GM21423 (cell line): ENCODE measurements at regions not wholly inside any gene's neighbourhood (a gene's known extent, or its start where the extent isn't known, plus 50 kb on each side); places are given as distances from the start of the nearest gene placed in this dataset.

Experiments used
- ATAC-seq: cut with Tn5 transposase; IDR thresholded peaks from one replicate; pipeline ENCODE4 v1.9.1; 2021; ENCODE audit warnings: mild to moderate bottlenecking, moderate library complexity; ENCODE audit not compliant: unreplicated experiment

DNA sequence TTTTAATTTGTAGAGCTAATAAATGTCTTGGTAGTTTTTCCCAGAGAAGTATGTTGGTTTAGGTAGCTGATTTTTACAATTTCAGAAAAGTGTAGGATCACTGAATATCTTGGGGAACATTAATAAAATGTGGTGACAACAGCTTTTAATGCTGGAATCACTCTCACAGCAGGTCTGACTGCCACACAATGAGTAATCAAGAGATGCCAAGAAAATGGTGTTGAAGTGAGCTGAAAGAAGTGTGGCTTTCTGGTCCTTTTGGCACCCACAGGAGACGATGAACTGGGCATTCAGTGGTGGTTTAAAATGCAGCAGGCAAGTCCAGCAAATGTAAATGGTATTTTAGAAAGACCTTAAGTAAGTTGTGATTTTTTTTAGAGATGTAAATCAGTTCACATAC is 175.8 kb downstream of the CBLN2 start:
- ATAC-seq: no peak

DNA sequence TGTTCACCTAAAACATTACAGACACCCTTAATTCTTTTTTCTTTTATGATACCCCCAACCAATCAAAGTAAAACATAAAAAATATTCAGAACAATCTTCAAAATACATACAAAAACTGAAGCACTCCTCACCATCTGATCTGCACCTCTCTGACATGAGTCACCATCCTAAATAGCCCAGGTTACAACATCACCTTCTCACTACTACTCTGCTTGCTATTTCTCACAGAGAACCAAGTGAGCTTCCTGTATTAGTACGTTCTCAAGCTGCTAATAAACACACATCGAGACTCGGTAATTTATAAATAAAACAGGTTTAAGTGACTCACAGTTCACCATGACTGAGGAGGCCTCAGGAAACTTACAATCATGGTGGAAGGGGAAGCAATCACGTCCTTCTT is 183.5 kb downstream of the CBLN2 start:
- ATAC-seq: no peak

DNA sequence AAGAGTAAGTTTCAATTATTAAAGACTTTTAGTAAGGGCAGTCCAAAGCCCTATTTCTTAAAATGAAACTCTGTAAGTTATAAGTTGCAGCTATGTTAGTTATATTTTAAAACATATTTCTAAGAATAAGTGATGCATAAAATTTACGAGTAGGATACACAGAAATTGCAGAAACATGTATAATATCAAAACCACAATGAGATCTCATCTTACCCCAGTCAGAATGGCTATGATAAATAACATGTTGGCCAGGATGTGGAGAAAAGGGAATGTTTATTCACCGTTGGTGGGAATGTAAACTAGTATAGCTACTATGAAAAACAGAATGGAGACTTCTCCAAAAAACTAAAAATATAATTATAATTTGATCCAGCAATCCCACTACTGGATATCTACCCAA is 201.2 kb downstream of the CBLN2 start:
- ATAC-seq: no peak

DNA sequence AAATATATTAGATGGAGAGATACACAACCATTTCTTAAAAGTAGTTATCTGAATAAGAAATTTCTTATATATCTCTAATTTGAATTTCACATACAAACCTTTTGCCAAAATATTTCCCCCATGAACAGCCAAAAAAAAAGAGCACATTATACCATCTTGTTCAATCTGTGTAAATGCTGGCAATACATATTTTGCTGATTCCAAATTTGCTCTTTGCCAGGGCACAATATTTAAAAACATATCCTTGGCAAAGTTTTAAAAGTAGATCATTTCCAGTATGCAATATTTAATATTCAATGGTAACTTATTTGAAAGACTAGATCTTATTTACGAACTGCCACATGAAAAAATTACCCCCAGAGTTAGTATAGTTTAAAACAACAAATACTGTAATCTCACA is 204.2 kb downstream of the CBLN2 start:
- no peak for ATAC-seq

DNA sequence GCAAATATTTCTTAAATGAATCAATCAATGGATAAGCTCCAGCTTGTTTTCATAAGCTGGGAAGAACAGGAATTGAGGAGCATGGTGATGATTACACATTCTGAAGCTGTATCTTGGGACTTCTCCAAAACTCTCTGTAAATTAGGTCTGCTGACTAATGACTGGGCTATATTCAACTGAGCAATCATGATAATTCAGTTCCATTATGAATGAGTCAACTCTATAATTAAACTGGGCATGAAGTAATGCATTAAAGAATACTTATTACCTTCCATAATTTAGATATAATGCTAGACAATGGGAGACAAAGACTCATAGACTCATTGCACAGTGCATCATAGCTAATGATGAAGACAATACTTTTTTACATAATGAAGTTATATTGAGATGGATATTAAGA is 207.4 kb downstream of the CBLN2 start:
- ATAC-seq: no peak

DNA sequence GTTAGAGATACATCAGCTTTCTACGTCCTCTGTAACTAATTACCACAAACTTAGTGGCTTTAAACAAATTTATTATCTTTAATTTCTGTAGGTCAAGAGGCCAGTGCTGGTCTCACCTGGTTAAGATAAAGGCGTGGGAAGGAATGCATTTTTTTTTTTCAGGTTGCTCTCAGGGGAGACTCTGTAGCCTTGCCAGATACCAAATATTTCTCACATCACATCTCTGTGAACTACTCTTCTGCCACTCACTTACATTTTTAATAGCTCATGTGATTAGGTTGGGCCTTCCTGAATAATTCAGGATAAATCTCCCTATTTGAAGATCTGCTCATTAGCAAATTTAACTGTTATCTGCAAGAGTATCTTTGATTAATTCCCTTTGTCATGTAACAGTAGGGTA is 214.6 kb downstream of the CBLN2 start:
- no peak for ATAC-seq

DNA sequence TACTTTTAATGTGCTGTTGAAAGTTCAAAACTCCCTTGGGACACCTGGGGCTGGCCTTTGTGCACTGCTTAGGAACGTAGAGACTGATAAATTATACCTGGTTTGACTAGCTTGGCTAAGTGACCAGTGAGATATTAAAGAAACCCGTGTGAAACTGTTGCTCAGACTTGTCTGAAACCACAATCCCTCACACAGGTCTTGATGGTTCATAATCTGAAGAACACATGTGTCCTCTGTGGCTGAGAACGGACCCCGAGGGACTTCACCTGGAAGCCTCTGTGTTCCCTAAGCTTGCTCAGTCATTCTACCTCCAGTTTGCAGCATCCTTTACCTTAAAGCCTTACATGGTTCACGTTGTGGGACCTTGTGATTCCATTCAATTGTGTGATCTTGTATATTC is 218.8 kb downstream of the CBLN2 start:
- no peak for ATAC-seq

DNA sequence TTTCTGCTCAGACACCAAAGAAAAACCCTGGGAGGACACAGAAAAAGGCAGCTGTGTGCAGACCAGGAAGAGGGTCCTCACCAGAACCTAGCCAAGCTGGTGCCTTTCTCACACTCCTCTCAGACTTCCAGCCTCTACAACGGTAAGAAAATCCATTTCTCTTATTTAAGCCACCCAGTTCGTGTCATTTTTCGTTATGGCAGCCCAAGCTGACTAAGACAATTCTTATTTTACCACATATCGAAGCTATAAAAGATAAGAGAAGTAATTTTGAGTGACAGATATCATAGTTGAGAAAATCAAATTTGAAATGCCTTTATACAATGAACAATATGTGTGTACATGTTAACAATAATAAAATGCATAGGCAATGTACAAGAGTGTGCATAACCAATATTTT is 219.5 kb downstream of the CBLN2 start:
- no peak for ATAC-seq

DNA sequence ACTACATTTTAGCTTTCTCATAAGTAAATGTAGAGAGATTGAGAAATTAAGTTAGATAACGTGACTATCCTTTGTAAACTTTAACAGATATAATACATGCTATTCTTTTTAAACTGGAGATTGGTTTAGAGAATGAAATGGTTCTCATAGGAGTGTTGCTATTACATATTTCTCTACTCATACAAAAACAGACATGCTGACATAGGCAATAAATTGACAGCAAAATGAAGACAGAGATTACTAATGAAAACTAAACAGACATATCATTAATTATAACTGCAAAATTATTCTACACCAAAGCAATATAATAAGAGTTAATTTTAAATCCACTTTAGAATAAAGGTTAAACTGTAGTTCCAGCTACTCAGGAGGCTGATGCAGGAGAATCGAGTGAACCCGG is 227.6 kb downstream of the CBLN2 start:
- no peak for ATAC-seq

DNA sequence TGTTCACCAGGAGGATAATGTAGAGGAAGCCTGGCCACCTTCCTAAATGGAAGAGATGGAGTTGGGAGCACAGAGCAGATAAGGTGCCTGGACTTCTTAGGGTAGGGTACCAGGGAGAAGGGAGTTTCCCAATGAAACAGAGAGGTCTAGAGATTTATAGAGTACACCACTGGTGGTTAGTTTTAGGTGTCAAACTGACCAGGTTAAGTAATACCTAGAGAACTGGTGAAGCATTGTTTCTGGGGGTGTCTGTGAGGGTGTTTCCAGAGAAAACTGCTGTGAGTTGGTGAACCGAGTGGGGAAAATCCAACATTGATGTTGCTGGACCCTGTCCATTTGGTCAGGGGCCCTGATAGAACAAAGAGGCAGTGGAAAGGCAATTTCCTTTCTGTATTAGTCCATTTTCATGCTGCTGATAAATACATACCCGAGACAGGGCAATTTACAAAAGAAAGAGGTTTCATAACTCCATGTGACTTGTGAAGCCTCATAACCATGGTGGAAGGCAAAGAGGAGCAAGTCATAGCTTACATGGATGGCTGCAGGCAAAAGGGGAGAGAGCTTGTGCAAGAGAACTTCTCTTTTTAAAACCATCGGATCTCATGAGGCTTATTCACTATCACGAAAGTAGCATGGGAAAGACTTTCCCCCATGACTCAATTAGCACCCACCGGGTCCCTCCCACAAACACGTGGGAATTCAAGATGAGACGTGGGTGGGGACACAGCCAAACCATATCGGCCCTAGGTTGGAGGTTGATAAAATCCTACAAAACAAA is 260.8 kb downstream of the CBLN2 start:
- no peak for ATAC-seq

DNA sequence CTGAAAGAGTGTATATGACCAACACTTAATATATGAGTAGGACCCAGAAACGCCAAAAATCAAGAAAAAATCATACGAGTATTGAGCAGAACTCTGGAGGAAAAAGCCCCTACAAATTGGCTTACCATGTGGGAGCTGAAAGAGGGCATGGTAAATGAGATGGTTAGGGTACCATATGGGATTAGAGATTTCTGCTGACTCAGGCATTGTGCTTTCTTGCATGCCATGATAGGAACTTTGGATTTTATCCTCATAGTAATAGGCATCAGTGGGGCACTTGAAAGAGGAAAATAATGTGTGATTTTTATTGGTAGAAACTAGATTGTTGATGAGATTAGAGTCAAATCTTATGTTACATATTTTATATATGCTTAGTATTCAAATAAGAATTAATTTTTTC is 271.1 kb downstream of the CBLN2 start:
- ATAC-seq: no peak

DNA sequence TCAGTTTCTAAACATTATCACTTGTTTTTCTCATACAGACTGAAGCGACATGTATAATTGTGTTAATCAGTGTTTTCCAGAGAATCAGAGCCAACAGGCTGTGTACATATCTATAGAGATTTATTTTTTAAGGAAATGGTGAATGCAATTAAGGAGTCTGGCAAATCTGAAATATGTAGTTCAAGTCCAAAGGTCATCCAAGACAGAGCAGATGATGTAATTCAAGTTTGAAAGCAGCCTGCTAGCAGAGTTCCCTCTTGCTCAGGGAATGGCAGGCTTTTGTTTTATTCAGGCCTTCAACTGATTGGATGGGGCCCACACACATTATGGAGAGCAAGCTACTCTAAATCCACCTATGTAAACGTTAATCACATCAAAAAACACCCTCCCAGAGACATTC is 282.6 kb downstream of the CBLN2 start:
- ATAC-seq: no peak

DNA sequence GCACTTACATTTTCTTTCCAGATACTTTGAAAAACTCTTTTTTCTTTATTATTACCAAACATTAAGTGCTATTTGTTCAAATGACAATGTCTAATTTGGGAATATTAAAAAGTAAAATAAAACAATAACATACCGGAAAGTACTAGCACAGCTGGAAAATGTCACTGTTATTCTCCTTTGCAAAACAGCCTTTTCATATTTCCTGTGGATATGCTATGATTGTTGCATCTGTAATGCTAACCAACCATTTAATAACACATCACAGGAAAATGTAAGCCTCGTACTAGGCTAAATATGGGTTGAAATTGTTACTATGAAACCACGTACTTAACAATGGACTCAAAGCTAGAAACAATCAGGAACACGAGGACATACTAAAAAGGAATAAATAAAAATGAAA is 298.1 kb downstream of the CBLN2 start:
- no peak for ATAC-seq

DNA sequence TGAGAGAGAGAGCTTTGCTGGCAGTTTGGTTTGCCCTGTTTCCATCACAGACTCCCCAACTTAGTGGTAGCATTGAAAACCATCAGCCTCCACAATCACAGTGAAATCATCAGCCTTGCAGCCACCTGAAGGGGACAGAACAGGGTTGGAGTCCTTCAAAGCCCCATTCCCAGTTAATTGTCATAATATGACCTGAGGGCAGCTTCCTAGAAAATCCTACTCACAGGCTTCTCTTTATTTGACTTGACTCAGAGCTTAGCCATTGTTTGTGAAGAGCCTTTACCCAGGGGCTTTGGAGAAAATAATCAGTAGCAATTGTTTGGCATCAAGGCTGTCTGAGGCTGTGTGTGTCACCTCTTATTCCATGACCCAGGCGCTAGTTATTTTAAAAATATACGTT is 308.7 kb downstream of the CBLN2 start:
- no peak for ATAC-seq

DNA sequence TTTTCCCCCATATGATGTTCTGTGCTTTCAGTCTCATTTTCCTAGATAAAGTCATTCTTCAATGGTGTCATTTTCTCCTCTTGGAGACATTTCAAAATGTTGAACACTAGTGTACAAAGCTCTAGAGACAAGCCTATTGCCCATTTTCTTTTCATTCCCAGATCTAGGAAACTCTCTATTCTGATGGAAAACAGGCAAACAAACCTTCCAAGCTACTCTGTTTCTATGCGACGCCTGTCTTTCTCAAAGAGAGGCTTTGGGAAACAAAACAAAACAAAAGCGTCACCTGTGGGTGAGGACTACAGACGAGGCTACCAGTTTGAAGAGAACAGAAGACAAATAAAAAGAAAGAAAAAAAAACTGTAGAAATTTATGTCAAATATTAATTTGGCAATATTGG is 311.0 kb downstream of the CBLN2 start:
- ATAC-seq: no peak

DNA sequence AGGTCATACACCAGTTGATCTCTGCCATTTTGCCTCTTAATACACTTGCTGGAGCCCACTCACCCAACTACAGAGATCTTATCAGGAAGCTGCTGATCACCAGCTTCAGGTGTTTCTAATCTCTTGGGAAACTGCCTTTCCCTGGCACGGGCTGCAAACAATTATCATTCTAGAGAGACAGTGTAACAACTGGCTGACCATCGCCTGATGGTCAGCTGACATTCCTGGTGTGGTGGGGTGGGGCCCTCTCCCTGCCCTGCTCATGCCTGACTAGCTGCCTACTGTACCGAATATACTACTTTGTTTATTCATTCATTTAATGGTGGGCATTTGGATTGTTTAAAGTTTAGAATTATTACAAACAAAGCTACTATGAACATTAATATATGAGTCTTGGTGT is 311.5 kb downstream of the CBLN2 start:
- no peak for ATAC-seq

DNA sequence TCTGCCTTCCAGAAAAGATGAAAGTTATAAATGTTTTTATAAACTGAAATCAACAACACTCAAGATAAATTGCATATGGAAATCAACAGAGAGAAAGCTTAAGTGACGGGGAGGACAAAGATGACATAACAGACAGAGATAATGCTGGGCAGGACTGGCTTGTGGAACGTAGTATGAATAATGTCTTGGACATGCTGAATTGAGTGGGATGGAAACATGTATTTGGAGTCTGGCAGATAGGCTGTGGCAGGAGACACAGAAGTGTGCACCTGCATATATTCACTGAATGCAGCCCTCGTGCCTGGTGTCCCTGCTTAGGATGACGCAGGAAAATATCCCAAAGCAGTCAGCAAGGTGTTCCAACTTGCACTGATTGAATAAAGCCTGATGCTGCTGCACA is 318.2 kb downstream of the CBLN2 start:
- ATAC-seq: no peak

DNA sequence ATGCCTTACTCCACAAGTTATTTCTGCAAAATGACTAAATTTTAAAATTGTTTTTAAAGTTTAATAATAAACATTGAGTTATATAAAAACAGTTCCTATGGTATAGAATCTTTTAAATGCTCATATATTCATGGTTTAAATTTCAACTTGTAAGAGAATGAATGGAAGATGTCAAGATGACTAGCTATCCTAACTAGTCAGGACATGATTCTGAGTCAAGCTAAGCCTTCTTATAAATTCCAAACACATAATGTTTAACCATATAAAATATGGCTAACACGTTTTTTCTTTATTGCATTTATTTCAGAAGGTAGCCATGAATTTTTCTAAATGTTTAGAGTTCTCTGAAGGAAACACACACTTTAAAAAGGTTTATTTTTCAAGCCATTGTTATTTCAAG is 320.4 kb downstream of the CBLN2 start:
- ATAC-seq: no peak

DNA sequence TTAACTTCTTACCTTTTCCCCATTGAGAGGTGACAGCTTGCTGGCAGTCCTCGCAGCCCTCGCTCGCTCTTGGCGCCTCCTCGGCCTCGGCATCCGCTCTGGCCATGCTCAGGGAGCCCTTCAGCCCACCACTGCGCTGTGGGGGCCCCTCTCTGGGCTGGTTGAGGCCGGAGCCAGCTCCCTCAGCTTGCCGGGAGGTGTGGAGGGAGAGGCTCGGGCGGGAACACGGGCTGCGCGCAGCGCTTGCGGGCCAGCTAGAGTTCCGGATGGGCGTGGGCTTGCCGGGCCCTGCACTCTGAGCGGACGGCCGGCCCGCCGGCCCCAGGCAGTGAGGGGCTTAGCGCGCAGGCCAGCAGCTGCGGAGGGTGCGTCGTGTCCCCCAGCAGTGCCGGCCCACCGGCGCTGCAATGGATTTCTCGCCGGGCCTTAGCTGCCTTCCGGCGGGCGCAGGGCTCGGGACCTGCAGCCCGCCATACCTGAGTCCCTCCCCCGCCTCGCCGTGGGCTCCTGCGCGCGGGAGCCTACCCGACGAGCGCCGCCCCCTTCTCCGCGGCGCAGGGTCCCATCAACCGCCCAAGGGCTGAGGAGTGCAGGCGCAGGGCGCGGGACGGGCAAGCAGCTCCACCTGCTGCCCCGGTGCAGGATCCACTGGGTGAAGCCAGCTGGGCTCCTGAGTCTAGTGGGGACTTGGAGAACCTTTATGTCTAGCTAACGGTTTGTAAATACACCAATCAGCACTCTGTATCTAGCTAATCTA is 335.0 kb downstream of the CBLN2 start:
- ATAC-seq: no peak

DNA sequence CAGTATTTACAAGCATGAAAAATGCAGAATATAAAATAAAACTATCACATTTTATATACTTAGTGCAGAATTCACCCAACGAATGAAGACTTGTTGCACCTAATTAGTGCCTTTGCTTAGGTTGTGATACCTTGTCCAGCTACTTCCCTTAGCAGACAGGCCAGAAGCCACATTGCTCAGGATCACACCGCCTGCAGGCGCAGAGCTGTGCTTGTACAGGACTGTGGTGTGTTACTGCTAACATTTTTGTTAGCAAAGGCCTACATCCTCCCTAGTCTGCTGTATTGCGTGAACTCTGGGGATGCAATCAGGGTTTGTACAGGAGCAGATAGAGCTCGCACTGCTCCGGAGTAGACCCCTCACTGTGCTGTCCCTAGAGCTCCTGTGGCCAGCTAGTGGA is 336.9 kb downstream of the CBLN2 start:
- ATAC-seq: no peak

DNA sequence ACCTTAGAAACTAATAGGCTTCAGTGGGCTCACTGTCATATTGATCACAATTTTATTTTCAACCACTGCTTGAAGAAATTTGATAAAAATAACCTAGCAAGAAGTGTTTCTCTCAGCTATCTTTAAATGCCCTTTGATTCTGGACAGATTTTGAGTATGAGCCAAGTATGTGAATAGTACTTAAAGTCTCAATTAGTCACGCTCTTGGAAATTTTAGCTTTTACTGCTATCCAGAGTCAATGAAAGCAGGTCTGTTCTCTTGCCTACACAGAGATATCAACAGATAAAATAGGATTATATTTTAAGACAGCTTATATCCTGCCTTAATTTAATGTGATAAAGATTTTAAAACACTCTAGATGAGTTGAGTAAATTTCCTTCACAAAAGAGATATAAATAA is 337.3 kb downstream of the CBLN2 start:
- ATAC-seq: no peak

DNA sequence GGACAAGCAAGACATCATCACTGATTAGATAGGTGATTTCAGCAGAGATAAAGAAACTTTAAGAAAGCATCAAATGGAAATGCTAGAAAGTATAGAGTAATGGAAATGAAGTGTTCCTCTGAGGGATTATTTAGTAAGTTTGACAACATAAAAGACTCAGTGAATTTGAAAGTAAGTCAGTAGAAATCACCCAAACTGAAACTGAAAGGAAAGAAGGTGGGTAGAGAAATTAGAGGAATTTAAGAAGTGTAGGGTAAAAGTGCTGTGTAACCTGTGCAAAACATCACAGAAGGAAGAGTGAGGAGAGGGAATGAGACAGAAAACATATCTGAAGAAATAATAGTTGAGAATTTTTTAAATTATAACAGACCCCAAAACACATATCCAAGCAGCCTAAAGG is 343.1 kb downstream of the CBLN2 start:
- no peak for ATAC-seq

DNA sequence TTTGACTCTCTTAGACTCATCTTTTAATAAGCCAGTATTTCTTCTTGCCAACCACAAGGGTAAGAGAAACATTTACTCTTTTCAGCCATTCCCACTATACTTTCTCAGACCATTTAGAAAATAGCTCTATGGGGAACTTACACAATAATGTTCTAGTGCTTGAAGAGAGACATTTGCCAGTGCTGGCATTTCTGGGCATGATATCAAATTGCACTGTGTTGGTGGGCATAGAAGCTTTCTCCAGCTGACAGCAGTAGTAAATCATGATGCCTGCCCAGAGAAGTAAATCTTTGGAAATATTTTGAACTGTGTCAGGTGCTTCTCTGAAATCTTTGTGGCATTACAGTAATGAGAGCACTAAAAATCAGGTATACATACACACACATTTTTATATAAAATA is 346.6 kb downstream of the CBLN2 start:
- ATAC-seq: no peak
